ENCODE measurements at regions not wholly inside any gene's neighbourhood (a gene's known extent, or its start where the extent isn't known, plus 50 kb on each side); places are given as distances from the start of the nearest gene placed in this dataset.

DNA sequence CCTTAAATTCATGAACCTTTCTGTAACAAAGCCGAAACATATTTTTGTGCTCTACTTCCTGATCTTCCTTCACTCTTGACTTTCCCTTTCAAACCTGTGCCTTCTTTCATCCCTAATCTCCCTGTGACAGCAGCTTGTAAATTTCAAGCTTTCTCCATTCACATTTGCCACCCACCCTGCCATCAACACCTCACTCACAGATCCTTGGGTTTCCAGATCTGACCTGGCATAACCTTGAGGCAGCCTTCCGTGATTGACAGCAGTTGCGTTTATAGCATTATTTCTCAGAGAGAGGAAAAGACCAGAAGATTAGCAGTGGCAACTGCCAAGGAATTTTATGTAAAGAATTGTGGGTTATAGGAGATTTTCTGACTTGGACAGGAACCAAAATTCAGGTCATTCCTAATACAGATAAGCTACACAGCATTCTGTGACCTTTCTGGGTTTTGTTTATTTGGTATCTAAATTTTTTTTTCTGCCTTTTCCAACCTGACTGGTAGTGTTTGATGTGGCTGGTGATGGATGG is 260.0 kb downstream of the NR2F1-AS1 start:
- intact Hi-C loops (cut with micrococcal nuclease), result no loop called here

DNA sequence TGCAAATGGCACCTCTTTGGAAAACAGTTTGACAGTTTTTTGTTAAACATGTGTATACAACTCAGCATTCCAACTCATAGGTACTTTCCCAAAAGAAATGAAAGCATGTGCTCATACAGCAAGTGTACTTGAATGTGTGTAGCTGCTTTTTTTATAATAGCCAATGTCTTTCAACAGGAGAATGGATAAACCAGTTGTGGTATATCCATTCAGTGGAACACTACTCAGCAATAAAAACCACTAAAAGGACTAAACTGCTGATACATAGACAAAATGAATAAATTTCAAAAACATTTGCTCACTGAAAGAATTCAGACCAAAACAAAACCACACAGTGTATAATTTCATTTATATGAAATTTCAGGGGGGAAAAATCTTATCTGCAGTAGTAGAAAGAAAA is 267.3 kb downstream of the NR2F1-AS1 start:
- intact Hi-C loops (cut with micrococcal nuclease), result no loop called here

DNA sequence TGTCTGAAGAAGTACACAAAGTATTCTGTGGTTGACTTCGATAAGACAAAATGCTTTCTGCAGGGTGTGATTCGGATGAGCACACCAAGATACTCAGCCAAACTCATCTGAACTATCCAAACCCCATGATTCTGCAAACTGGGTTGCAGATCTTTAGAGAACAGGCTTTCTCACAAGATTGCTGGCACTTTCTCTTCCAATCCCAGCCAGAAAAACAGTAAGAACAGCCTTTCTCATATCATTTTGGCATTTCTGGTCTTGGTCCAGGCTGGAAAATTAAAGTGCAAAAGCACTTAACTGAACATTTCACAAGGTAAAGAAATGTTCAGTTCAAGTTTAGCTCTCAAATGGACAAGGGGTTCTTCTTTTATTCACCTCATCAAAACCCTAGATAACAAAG is 269.1 kb downstream of the NR2F1-AS1 start:
- intact Hi-C loops (cut with micrococcal nuclease), result no loop called here

DNA sequence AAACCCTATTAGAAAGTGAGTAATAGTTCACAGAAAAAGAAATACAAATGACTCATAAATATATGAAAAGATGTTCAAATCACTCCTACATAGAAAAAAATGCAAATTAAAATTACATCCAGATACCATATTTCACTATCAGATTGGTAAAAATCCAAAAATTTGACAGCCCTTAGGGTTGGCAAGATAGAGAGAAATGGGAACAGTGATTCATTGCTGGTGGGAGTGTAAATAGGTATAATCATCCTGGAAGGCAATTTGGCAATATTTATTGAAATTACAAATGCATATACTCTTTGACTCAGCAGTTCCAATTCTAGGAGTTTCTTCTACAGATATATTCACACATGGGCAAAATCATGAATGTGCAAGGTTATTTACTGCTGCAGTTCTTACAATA is 273.5 kb downstream of the NR2F1-AS1 start:
- intact Hi-C loops (cut with micrococcal nuclease), result no loop called here

DNA sequence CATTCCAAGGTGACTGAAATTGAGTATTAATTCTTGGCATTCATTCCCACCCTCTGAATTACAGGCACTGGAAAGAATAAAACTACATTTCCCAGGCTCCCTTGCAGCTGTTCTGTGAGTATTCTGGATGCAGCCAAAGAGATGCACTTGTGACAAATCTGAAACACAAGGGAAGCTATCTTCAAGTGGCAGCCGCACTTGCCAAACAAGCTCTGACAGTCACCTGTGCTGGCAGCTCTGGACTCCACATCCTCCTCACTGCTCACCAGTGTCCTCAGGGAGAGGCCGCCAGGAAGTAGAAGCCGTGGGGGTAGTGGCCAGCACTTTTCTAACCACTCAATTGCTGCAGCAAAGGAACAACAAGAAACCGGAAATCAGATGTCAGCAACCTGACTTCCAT is 275.0 kb downstream of the NR2F1-AS1 start:
- intact Hi-C loops (cut with micrococcal nuclease), result no loop called here

DNA sequence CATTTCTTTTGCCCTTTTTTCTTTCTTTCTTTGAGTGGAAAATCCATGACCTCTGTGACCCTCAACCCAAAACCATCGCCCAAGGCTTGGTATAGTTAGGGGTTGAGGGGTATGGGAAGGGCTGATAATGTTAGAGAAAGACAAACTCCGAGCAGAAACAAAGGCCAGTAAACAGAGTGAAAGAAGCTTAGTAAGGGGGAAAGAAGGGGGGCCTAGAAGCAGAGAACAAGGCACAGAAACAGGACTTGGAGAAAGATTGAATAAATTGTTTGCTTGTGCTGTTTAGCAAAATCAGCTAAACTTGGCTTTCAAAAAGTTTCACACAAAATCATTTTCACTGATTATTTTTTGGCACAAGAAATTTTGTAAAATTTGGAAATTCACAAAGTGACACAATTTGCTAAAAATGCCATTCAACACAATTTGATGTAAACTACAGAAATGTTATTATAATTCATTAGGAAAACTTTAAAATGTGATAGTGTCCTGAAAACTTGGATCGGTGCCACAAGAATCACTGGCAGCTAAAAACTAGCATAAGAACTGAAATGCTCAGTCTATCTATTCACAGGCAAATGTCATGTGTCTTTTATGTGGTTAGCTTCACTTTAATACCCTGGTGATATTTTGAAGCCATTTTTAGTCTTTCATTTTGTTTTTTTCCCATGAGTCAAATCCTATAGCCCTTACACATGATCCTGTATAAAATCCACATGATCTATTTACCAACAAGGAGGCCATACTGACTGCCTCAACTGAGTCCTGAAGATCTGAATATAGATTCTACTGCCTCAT is 276.4 kb downstream of the NR2F1-AS1 start:
- intact Hi-C loops (cut with micrococcal nuclease), result no loop called here

DNA sequence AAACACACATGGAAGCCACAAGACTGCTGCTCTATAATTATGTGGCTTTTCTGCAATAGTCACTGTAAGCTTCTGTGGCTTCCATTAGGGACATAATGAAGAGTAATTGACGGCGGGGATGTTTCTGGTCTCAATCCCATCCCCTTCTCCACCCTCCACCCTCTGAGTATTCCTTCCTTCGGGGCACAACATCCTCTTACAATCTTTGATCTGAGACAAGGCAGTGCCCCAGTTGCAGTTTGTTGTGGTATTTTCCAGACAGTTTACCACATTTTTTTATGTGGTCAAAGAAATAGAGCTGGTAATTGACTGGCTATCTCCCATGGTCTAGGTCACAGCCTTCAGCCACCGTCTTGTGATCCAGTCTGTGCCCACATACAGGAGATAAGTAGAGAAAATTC is 277.7 kb downstream of the NR2F1-AS1 start:
- intact Hi-C loops (cut with micrococcal nuclease), result no loop called here

DNA sequence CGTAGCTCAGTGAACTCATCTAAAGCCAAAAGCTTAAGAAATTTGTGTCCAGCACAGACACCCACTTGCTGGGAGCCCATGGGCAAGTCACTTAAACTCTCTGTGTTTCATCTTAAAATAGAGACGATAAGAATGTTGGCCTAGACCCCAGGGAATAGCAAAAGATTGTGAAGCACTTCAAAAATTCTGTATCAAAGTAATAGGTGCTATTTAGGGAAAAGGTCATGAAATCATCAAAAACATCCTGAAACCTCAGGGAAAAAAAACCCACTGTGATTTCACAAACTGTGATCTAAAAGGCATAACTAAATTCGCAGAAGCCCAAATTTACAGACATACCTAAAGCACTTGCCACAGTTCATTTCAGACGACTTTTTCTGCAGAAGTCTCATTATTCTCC is 278.3 kb downstream of the NR2F1-AS1 start:
- intact Hi-C loops (cut with micrococcal nuclease), result no loop called here

DNA sequence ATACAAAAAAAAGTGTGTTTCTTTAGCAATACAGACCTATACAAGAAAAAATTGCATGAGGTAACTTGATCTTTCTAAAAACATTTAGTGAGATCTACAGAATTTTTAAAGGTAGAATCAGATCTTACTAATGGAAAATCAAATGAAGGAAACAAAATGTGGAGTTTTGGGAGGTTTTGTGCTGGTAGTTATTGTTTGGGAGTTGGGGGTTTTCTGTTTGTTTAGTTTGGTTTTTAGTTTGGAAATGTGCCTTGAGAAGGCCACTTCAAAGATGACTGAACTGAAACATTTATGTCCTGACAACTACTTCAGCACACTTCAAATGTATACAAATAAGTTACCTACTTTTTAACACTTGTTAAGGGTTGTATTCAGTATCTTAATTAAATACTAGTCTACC is 280.1 kb downstream of the NR2F1-AS1 start:
- intact Hi-C loops (cut with micrococcal nuclease), result no loop called here

DNA sequence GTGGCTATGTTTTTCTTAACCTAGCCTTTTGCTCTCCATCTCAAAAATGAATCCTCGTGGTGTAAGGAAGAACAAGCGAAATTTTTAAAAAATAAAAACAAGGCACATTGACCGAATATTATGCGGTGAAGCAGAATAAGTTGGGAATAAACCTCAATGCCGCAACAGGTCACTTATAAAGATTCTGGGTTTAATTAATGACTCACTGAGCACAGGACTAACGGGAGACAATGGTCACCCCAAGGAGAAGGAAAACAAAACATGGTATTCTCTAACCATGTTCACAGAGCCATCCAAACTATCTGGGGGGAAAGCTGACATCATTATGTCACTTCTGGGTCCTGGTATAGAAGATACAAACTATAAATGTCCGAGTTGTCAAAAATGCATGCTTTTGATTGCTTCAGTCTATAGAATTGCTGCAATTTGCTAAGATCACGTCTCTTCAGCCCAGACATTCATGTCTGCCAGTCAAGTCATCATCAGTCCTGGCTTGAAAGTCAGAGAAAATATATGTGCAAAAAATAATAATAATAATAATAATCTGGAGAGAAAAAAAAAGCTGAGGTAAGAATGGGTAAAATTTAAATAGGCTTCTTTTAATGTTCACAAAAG is 280.6 kb downstream of the NR2F1-AS1 start:
- intact Hi-C loops (cut with micrococcal nuclease), result no loop called here

DNA sequence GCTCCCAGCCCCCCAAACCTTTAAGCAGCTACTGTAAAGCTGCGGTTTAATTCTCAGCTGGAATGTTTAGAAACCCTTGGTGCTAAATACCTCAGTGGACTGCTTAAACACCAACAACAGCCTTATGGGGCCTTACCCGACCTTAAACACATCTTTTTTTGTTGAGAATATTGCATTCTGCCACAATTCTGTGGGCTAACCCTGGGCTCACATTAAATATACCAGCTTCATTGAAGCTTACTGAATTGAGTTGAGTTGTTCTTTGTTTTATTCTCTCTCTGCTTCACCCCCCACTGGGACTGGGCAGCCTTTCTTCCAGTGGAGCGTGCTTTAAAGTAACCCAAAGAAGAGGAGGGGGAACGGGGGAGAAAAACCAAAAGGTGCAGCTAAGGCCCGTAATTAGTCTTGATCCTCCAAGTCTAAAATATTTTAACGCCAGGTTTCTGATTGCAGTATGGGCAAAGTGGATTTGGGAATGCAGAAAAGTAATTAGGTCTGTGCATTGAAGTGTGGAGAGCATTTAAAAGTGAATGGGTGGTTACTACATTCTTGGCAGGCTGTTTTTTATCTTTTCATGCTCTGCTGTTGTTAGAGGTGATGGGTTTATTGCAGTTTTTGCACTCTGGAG is 281.2 kb downstream of the NR2F1-AS1 start:
- intact Hi-C loops (cut with micrococcal nuclease), result loop anchor here (10.0 kb wide), 1 partner anchor 915 kb away; no protein-coding TSS in a partner anchor

DNA sequence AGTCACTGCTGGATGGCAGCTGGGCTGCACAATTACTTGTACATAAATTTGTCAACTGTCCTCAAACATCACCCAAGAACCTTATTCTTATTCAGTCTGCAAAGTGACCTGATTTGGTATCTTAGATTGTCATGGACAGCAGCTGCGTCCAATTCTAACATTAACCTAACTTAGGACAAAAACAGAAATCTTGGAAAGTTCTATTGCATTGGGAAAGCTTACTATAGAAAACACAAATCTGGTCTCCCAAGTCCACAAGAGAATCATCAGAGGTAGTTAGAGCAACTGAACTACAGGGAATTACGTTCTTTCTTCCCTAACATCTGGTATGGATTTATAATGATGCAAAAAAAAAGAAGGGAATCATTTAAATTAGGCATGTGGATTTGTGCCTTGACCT is 283.9 kb downstream of the NR2F1-AS1 start:
- intact Hi-C loops (cut with micrococcal nuclease), result loop anchor here (10.0 kb wide), 1 partner anchor 918 kb away; no protein-coding TSS in a partner anchor

DNA sequence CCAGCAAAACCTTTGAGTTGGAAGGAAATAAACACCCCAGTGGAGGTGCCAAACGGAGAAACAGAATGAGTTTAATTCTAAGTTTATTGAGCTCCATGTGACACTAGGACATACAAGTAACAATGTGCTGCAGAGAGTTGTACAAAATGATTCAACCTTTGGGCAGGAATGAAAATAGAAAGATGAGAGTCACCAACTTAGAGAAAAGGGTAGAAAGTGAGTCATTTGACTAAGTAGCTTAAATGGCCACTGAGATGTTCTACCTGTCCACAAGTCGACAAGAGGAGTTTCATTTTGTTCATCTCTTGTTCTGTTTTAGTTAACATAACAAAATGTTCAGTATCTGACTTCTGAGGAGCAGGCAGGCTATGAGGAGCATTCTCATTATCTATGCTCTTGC is 284.7 kb downstream of the NR2F1-AS1 start:
- intact Hi-C loops (cut with micrococcal nuclease), result loop anchor here (10.0 kb wide), 1 partner anchor 918 kb away; no protein-coding TSS in a partner anchor

DNA sequence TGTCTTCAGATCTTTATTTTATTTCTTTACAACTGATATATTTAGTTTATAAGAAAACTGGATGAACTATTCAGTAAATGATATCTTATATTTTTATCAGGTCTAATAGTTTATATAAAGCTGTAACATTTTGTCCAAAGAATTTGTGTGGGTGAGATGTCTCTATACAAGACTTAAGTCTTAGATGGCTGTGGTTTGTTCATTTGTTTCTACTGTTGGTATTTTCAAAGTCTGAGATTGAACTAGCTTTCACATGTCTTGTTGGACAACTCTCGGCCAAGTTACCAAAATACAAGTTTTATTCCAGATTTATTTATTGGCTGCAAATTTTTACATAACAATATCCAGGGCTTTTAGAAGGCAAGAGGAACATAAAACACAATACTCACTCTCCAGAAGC is 286.0 kb downstream of the NR2F1-AS1 start:
- intact Hi-C loops (cut with micrococcal nuclease), result loop anchor here (10.0 kb wide), 1 partner anchor 920 kb away; no protein-coding TSS in a partner anchor

DNA sequence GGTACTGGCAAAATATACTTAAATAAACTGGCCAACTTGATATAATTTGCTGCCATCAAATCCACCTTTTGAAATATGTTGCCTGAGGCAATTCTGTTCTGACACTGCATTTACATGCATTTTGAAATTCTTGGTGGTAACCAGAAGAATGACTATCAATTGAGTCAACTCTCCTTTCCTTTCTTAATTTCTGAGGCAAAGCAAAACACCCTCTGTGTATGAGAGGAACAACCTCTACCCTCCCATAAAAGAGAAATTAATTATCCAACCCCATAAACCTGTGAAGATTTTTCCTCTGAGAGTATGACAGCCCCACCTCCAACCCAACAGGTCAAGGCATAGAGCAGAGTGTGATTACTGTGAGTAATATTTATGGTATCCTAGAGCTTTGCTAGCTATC is 286.8 kb downstream of the NR2F1-AS1 start:
- intact Hi-C loops (cut with micrococcal nuclease), result loop anchor here (10.0 kb wide), 1 partner anchor 921 kb away; no protein-coding TSS in a partner anchor

DNA sequence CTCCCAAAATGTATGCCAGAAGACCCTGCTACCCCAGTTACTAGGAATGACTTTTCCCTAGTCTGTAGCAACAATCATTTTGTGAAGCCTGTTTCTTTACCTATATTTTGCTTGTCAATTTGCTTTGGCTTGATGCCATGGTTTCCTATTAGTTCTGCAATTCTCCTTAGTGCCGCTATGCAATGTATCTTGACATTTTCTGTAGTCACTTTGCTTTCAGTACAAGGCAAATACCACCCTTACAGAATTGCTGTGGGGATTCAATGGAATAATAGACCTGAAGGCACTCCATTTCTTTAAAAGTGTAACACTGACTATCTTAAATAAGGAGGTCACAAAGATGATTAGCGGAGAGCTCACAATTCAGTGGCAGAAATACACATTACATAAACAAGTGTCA is 291.1 kb downstream of the NR2F1-AS1 start:
- intact Hi-C loops (cut with micrococcal nuclease), result loop anchor here (10.0 kb wide), 1 partner anchor 925 kb away; no protein-coding TSS in a partner anchor

DNA sequence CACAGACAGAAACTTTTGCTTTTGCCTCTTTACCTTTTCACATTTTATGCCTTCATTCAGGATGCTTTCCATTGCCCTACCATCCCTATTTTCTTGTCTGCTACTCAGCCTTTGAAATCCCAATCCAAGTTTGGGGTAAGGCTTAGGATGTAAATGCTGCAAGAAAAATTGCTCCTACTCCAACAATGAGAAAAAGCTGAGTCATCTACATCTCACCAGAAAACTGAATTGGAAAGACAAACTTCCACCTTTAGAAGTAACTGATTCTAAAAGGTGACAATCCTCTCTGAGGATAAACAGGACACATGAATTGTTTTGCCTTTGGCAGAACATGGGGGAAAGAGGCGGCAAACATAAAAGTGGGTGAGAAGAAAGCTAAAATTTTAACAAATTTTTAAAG is 295.6 kb downstream of the NR2F1-AS1 start:
- intact Hi-C loops (cut with micrococcal nuclease), result no loop called here

DNA sequence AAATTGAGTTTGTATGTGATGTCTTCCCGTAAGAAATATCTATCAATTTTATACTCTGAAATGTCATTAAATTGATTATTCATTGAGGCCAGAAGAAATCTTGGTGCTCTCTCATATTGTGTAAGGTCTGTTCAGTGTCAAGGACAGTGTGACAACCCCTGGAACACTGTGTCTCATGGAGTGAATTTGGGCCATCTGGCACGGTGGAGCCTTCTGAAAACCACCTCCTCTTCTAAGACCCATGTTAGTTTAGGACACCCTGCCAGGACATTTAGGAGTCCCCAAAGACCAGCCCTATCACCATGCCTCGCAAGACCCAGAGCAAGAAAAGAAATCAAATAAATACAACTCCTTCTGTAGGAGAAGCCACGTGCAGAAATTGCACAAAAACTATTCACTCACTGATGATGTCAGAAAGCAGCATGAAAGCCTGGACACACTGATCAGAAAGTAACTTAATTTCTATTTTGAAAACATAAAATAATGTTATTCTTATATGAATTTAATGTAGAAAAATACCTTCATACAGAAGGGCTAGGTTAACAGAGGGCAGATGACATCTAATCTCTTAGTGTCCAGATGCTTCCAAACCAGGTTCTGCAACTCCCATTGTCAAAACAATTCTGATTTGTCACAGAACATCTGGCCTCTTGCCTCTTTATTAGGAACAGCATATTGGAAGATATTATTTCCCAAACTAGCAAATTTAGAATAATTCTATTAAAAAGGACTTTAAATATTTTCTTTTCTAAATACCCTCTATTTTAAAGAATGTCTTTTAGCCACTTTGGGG is 298.8 kb downstream of the NR2F1-AS1 start:
- intact Hi-C loops (cut with micrococcal nuclease), result no loop called here

DNA sequence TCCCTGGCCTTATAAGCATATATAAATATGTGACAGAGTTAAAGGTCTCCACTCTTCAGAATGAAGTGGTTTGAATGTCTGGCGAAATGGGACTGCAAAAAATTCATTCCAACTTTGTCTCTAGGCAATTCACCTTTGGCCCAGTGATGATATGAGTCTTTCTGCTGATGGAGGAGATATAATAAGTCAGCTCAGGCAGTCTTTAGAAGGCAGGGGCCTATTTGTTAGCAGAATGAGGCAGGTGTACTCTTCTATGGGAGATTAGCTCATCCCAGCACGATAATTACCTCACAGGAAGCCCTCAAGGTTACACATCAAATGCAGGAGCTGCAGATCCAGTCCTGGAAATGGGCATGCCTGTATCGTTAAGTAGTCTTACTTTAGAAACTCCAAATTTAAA is 300.5 kb downstream of the NR2F1-AS1 start:
- intact Hi-C loops (cut with micrococcal nuclease), result no loop called here

DNA sequence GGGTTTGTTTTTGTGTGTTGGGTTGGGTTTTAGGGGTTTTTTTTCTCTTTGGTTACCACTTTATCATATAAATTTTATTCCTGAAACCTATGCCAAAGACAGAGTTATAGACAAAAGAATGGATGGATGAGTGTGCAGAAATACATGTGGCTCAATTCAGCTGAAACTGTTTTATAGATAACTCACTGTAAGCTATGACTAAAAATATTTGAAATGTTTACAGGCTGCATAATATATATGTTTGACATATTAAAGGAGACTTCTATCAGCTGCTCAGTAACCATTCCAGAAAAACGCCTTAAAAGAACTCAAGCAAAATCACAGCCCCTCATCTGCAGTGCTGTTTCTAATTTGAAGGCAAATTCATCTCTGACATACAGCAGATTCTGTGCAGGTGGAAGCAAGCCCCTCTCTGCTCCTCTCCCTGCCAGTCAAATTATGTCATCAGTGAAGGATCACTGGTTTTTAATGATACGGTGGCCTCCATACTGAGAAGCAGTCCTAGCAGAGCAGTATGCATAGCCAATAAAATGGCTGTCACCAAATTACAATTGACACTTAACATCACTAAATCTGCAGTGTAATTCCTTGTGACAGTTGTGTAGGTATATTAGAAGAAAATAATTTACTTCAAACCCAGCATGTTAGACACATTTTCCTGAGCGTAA is 301.6 kb downstream of the NR2F1-AS1 start:
- intact Hi-C loops (cut with micrococcal nuclease), result no loop called here

DNA sequence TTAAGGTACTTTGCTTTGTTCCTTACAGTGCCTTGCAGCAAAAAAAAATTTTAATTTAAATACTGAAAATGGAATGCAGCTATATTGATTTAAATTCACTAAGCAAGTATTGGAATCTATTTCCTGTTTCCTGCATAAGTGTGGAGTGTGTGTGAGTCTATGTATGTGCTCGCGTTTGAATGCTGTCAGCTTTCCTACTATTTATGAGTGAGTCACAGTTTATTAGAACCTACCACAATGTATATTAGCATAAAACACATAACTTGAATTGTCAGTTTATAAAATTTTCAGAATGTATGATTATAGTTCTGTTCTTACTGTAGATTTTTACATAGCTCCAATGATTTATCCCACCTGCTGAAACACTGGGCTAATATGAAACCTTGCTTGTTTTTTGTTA is 302.1 kb downstream of the NR2F1-AS1 start:
- intact Hi-C loops (cut with micrococcal nuclease), result no loop called here
